Activated naive CD8-positive, alpha-beta T cell treated with anti-CD3 and anti-CD28 coated beads for 36 hours (primary cell): ENCODE measurements at regions not wholly inside any gene's neighbourhood (a gene's known extent, or its start where the extent isn't known, plus 50 kb on each side); places are given as distances from the start of the nearest gene placed in this dataset.

ENCODE experiments used
- DNase-seq: peaks from one replicate; pipeline ENCODE4 v3.0.0; 2021
- H3K27ac Mint-ChIP-seq: one replicate; pipeline ENCODE4 v1.8.0; 2022; ENCODE audit warnings: mild to moderate bottlenecking, moderate library complexity, mixed read lengths
- H3K27me3 Mint-ChIP-seq: one replicate; pipeline ENCODE4 v1.8.0; 2022; ENCODE audit warnings: mild to moderate bottlenecking, mixed read lengths
- H3K36me3 Mint-ChIP-seq: one replicate; pipeline ENCODE4 v1.8.0; 2021; ENCODE audit warnings: mild to moderate bottlenecking, mixed read lengths
- H3K4me1 Mint-ChIP-seq: one replicate; pipeline ENCODE4 v1.8.0; 2021; ENCODE audit warnings: mixed read lengths
- H3K4me3 Mint-ChIP-seq: one replicate; pipeline ENCODE4 v1.8.0; 2022; ENCODE audit warnings: mild to moderate bottlenecking, moderate library complexity, mixed read lengths
- H3K9me3 Mint-ChIP-seq: one replicate; pipeline ENCODE4 v1.8.0; 2022; ENCODE audit warnings: mixed read lengths

- no peaks in the 10 kb centered on the region for H3K36me3 Mint-ChIP-seq
- H3K4me1 Mint-ChIP-seq: no peaks in the 10 kb centered on the region
- no peak overlapping the region for H3K4me3 Mint-ChIP-seq
- no peak overlapping the region for H3K27ac Mint-ChIP-seq
- no peak for DNase-seq
- peaks cover 8% of the 10 kb centered on the region for H3K27me3 Mint-ChIP-seq
- peaks cover 2% of the 10 kb centered on the region for H3K9me3 Mint-ChIP-seq
Observed at GRCh38 chr2:239890206-239890746, 134.9 kb downstream of the NDUFA10 start.

GRCh38 chr2:239889641-239890121 is 135.5 kb downstream of the NDUFA10 start:
- H3K36me3 Mint-ChIP-seq: no peaks in the 10 kb centered on the region
- no peaks in the 10 kb centered on the region for H3K4me1 Mint-ChIP-seq
- no peak overlapping the region for H3K27ac Mint-ChIP-seq
- DNase-seq: no peak
- H3K27me3 Mint-ChIP-seq: peaks cover 7% of the 10 kb centered on the region
- H3K4me3 Mint-ChIP-seq: no peak overlapping the region
- peaks cover 8% of the 10 kb centered on the region for H3K9me3 Mint-ChIP-seq

GRCh38 chr2:239887604-239888003 is 137.5 kb downstream of the NDUFA10 start:
- no peaks in the 10 kb centered on the region for H3K4me1 Mint-ChIP-seq
- H3K4me3 Mint-ChIP-seq: no peak overlapping the region
- H3K36me3 Mint-ChIP-seq: no peaks in the 10 kb centered on the region
- H3K27me3 Mint-ChIP-seq: peaks cover 2% of the 10 kb centered on the region
- H3K27ac Mint-ChIP-seq: no peak overlapping the region
- H3K9me3 Mint-ChIP-seq: peaks cover 12% of the 10 kb centered on the region
- DNase-seq: no peak

- no peak for DNase-seq
- Mint-ChIP-seq H3K9me3 (peaks cover 12% of the 10 kb centered on the region), H3K4me3 (no peak overlapping the region), H3K27me3 (peaks cover 10% of the 10 kb centered on the region), H3K36me3 (no peaks in the 10 kb centered on the region), H3K27ac (no peak overlapping the region), H3K4me1 (peaks cover 3% of the 10 kb centered on the region)
Observed at GRCh38 chr2:239886781-239887180, 138.4 kb downstream of the NDUFA10 start.

GRCh38 chr2:239884875-239885274 is 140.3 kb downstream of the NDUFA10 start:
- H3K4me1 Mint-ChIP-seq: peaks cover 3% of the 10 kb centered on the region

GRCh38 chr2:239884051-239884405 is 141.1 kb downstream of the NDUFA10 start:
- Mint-ChIP-seq H3K36me3 (no peaks in the 10 kb centered on the region), H3K4me1 (peaks cover 3% of the 10 kb centered on the region), H3K27me3 (peaks cover 15% of the 10 kb centered on the region), H3K27ac (no peak overlapping the region), H3K9me3 (peaks cover 12% of the 10 kb centered on the region), H3K4me3 (no peak overlapping the region)
- no peak for DNase-seq

More at GRCh38 chr2:239884875-239885274, 140.3 kb downstream of the NDUFA10 start:
- Mint-ChIP-seq H3K27me3 (peaks cover 15% of the 10 kb centered on the region), H3K9me3 (peaks cover 12% of the 10 kb centered on the region), H3K36me3 (no peaks in the 10 kb centered on the region), H3K27ac (no peak overlapping the region), H3K4me3 (no peak overlapping the region)
- DNase-seq: no peak

- DNase-seq: no peak
- Mint-ChIP-seq H3K4me1 (peaks cover 3% of the 10 kb centered on the region), H3K4me3 (no peak overlapping the region)
Observed at GRCh38 chr2:239883326-239884050, 141.7 kb downstream of the NDUFA10 start.

GRCh38 chr2:239882781-239883180 is 142.4 kb downstream of the NDUFA10 start:
- no peak overlapping the region for H3K27ac Mint-ChIP-seq
- no peaks in the 10 kb centered on the region for H3K36me3 Mint-ChIP-seq
- peaks cover 3% of the 10 kb centered on the region for H3K4me1 Mint-ChIP-seq
- DNase-seq: no peak
- peaks cover 12% of the 10 kb centered on the region for H3K9me3 Mint-ChIP-seq
- no peak overlapping the region for H3K4me3 Mint-ChIP-seq
- peaks cover 15% of the 10 kb centered on the region for H3K27me3 Mint-ChIP-seq

More at GRCh38 chr2:239883326-239884050, 141.7 kb downstream of the NDUFA10 start:
- H3K9me3 Mint-ChIP-seq: peaks cover 12% of the 10 kb centered on the region
- H3K27me3 Mint-ChIP-seq: peaks cover 15% of the 10 kb centered on the region
- no peak overlapping the region for H3K27ac Mint-ChIP-seq
- no peaks in the 10 kb centered on the region for H3K36me3 Mint-ChIP-seq

- Mint-ChIP-seq H3K27me3 (peaks cover 15% of the 10 kb centered on the region), H3K36me3 (no peaks in the 10 kb centered on the region), H3K4me3 (no peak overlapping the region), H3K27ac (no peak overlapping the region), H3K4me1 (peaks cover 3% of the 10 kb centered on the region), H3K9me3 (peaks cover 12% of the 10 kb centered on the region)
- peak; percentile 38 for DNase-seq
Observed at GRCh38 chr2:239882331-239882732, 142.8 kb downstream of the NDUFA10 start.

- H3K4me1 Mint-ChIP-seq: peaks cover 3% of the 10 kb centered on the region
- peaks cover 12% of the 10 kb centered on the region for H3K9me3 Mint-ChIP-seq
- H3K27ac Mint-ChIP-seq: no peak overlapping the region
- H3K27me3 Mint-ChIP-seq: peaks cover 15% of the 10 kb centered on the region
- no peak overlapping the region for H3K4me3 Mint-ChIP-seq
- DNase-seq: no peak
- H3K36me3 Mint-ChIP-seq: no peaks in the 10 kb centered on the region
Observed at GRCh38 chr2:239881561-239882320, 143.4 kb downstream of the NDUFA10 start.

GRCh38 chr2:239881031-239881471 is 144.1 kb downstream of the NDUFA10 start:
- no peak for DNase-seq
- Mint-ChIP-seq H3K27me3 (peaks cover 15% of the 10 kb centered on the region), H3K27ac (no peak overlapping the region), H3K4me1 (peaks cover 3% of the 10 kb centered on the region), H3K9me3 (peaks cover 11% of the 10 kb centered on the region), H3K36me3 (no peaks in the 10 kb centered on the region), H3K4me3 (no peak overlapping the region)

GRCh38 chr2:239880396-239880795 is 144.7 kb downstream of the NDUFA10 start:
- Mint-ChIP-seq H3K4me3 (no peak overlapping the region), H3K27ac (no peak overlapping the region), H3K4me1 (peaks cover 3% of the 10 kb centered on the region), H3K27me3 (peaks cover 16% of the 10 kb centered on the region), H3K9me3 (peaks cover 11% of the 10 kb centered on the region), H3K36me3 (no peaks in the 10 kb centered on the region)
- no peak for DNase-seq

- no peak overlapping the region for H3K4me3 Mint-ChIP-seq
- H3K27ac Mint-ChIP-seq: no peak overlapping the region
- DNase-seq: no peak
- peaks cover 3% of the 10 kb centered on the region for H3K9me3 Mint-ChIP-seq
- H3K27me3 Mint-ChIP-seq: peaks cover 19% of the 10 kb centered on the region
- H3K4me1 Mint-ChIP-seq: peaks cover 3% of the 10 kb centered on the region
- no peaks in the 10 kb centered on the region for H3K36me3 Mint-ChIP-seq
Observed at GRCh38 chr2:239879423-239880084, 145.6 kb downstream of the NDUFA10 start.

- Mint-ChIP-seq H3K4me3 (no peak overlapping the region), H3K27ac (no peak overlapping the region), H3K4me1 (peaks cover 3% of the 10 kb centered on the region), H3K36me3 (no peaks in the 10 kb centered on the region), H3K9me3 (no peaks in the 10 kb centered on the region), H3K27me3 (peaks cover 24% of the 10 kb centered on the region)
- DNase-seq: no peak
Observed at GRCh38 chr2:239878686-239879085, 146.5 kb downstream of the NDUFA10 start.

- H3K4me1 Mint-ChIP-seq: no peaks in the 10 kb centered on the region
- H3K4me3 Mint-ChIP-seq: no peak overlapping the region
- H3K27me3 Mint-ChIP-seq: peaks cover 15% of the 10 kb centered on the region
Observed at GRCh38 chr2:239876948-239877289, 148.2 kb downstream of the NDUFA10 start.

More at GRCh38 chr2:239876948-239877289, 148.2 kb downstream of the NDUFA10 start:
- Mint-ChIP-seq H3K36me3 (no peaks in the 10 kb centered on the region), H3K9me3 (no peaks in the 10 kb centered on the region), H3K27ac (no peak overlapping the region)
- no peak for DNase-seq
